ENCODE measurements at regions not wholly inside any gene's neighbourhood (a gene's known extent, or its start where the extent isn't known, plus 50 kb on each side); places are given as distances from the start of the nearest gene placed in this dataset.

- H3K36me3 ChIP-seq (ENCODE audit: insufficient read depth, low read length) = no peaks in the 10 kb centered on the region
- DNase-seq (ENCODE audit: insufficient read length, low spot score, missing footprints) = peak; percentile 14
- H3K4me1 ChIP-seq (ENCODE audit: insufficient read depth, low read length) = peaks cover 25% of the 10 kb centered on the region
- no peaks in the 10 kb centered on the region for H3K9me3 ChIP-seq (ENCODE audit: low read depth, low read length)
- no peak overlapping the region for H3K4me2 ChIP-seq (ENCODE audit: insufficient read depth, low read length)
- H3K4me3 ChIP-seq (ENCODE audit: insufficient read depth, low read length) = no peak overlapping the region
- H3K79me2 ChIP-seq (ENCODE audit: insufficient read depth, low read length) = no peaks in the 10 kb centered on the region
- H4K20me1 ChIP-seq (ENCODE audit: insufficient read depth, low read length) = no peaks in the 10 kb centered on the region
- no peak for TF ChIP-seq CTCF (IDR thresholded peaks at IDR 0.05; ENCODE audit: extremely low read depth, low read depth, low read length)
- no peak overlapping the region for H3K27ac ChIP-seq (ENCODE audit: low read depth, low read length)
- H3K27me3 ChIP-seq (ENCODE audit: insufficient read depth, low read length) = no peaks in the 10 kb centered on the region
- H2AFZ ChIP-seq (ENCODE audit: low read length) = no peak overlapping the region
These were observed 74.1 kb upstream of the BZW1 start for GRCh38 chr2:200737585-200737984.

GRCh38 chr2:200738590-200738989 lies 73.1 kb upstream of the BZW1 start:
- TF ChIP-seq CTCF (IDR thresholded peaks at IDR 0.05; ENCODE audit: extremely low read depth, low read depth, low read length) = no peak
- Histone ChIP-seq H4K20me1 (ENCODE audit: insufficient read depth, low read length) (no peaks in the 10 kb centered on the region), H3K36me3 (ENCODE audit: insufficient read depth, low read length) (no peaks in the 10 kb centered on the region), H3K79me2 (ENCODE audit: insufficient read depth, low read length) (no peaks in the 10 kb centered on the region), H3K9me3 (ENCODE audit: low read depth, low read length) (no peaks in the 10 kb centered on the region), H3K27ac (ENCODE audit: low read depth, low read length) (no peak overlapping the region), H2AFZ (ENCODE audit: low read length) (no peak overlapping the region), H3K4me1 (ENCODE audit: insufficient read depth, low read length) (peaks cover 27% of the 10 kb centered on the region), H3K4me2 (ENCODE audit: insufficient read depth, low read length) (no peak overlapping the region), H3K4me3 (ENCODE audit: insufficient read depth, low read length) (no peak overlapping the region), H3K27me3 (ENCODE audit: insufficient read depth, low read length) (no peaks in the 10 kb centered on the region)
- DNase-seq (ENCODE audit: insufficient read length, low spot score, missing footprints) = peak; percentile 18

GRCh38 chr2:200740907-200741306 lies 70.8 kb upstream of the BZW1 start:
- no peaks in the 10 kb centered on the region for H3K79me2 ChIP-seq (ENCODE audit: insufficient read depth, low read length)
- no peaks in the 10 kb centered on the region for H3K9me3 ChIP-seq (ENCODE audit: low read depth, low read length)
- no peak overlapping the region for H3K4me2 ChIP-seq (ENCODE audit: insufficient read depth, low read length)
- H4K20me1 ChIP-seq (ENCODE audit: insufficient read depth, low read length) = no peaks in the 10 kb centered on the region
- no peak for TF ChIP-seq CTCF (IDR thresholded peaks at IDR 0.05; ENCODE audit: extremely low read depth, low read depth, low read length)
- no peaks in the 10 kb centered on the region for H3K36me3 ChIP-seq (ENCODE audit: insufficient read depth, low read length)
- DNase-seq (ENCODE audit: insufficient read length, low spot score, missing footprints) = peak; percentile 13
- H3K4me1 ChIP-seq (ENCODE audit: insufficient read depth, low read length) = peaks cover 23% of the 10 kb centered on the region
- peak overlapping the region; percentile 86 for H2AFZ ChIP-seq (ENCODE audit: low read length)
- no peaks in the 10 kb centered on the region for H3K27me3 ChIP-seq (ENCODE audit: insufficient read depth, low read length)
- no peak overlapping the region for H3K27ac ChIP-seq (ENCODE audit: low read depth, low read length)
- no peak overlapping the region for H3K4me3 ChIP-seq (ENCODE audit: insufficient read depth, low read length)

- peak overlapping the region; percentile 86 for H2AFZ ChIP-seq (ENCODE audit: low read length)
- no peak overlapping the region for H3K4me3 ChIP-seq (ENCODE audit: insufficient read depth, low read length)
- H3K27ac ChIP-seq (ENCODE audit: low read depth, low read length) = peak overlapping the region; percentile 67
- no peaks in the 10 kb centered on the region for H3K79me2 ChIP-seq (ENCODE audit: insufficient read depth, low read length)
- H3K9me3 ChIP-seq (ENCODE audit: low read depth, low read length) = no peaks in the 10 kb centered on the region
- no peaks in the 10 kb centered on the region for H3K36me3 ChIP-seq (ENCODE audit: insufficient read depth, low read length)
- no peak for TF ChIP-seq CTCF (IDR thresholded peaks at IDR 0.05; ENCODE audit: extremely low read depth, low read depth, low read length)
- H3K4me1 ChIP-seq (ENCODE audit: insufficient read depth, low read length) = peaks cover 22% of the 10 kb centered on the region
- H3K4me2 ChIP-seq (ENCODE audit: insufficient read depth, low read length) = peak overlapping the region; percentile 61
- no peaks in the 10 kb centered on the region for H3K27me3 ChIP-seq (ENCODE audit: insufficient read depth, low read length)
- no peaks in the 10 kb centered on the region for H4K20me1 ChIP-seq (ENCODE audit: insufficient read depth, low read length)
- peak; percentile 23 for DNase-seq (ENCODE audit: insufficient read length, low spot score, missing footprints)
These were observed 70.1 kb upstream of the BZW1 start for GRCh38 chr2:200741468-200742202.
